AG08396 (cell line): ENCODE measurements at regions not wholly inside any gene's neighbourhood (a gene's known extent, or its start where the extent isn't known, plus 50 kb on each side); places are given as distances from the start of the nearest gene placed in this dataset.
A peak's percentile ranks its signal among the peaks of the same experiment; 100 is the strongest.

Source experiments
- DNase-seq: peaks from one replicate; pipeline ENCODE4 v3.0.0; 2012; ENCODE audit warnings: low spot score, mixed read lengths

- no peak for DNase-seq
Measured at GRCh38 chr13:31962731-31963370, 68.7 kb upstream of the FRY start.

- no peak for DNase-seq
Measured at GRCh38 chr13:31963631-31964030, 67.9 kb upstream of the FRY start.

- no peak for DNase-seq
Measured at GRCh38 chr13:31964168-31964567, 67.4 kb upstream of the FRY start.

GRCh38 chr13:31965361-31966066 lies 66.1 kb upstream of the FRY start:
- DNase-seq = peak; percentile 25

- DNase-seq = no peak
Measured at GRCh38 chr13:31967155-31967554, 64.4 kb upstream of the FRY start.

GRCh38 chr13:31968473-31968872 lies 63.1 kb upstream of the FRY start:
- DNase-seq = no peak

GRCh38 chr13:31970231-31970930 lies 61.2 kb upstream of the FRY start:
- DNase-seq = peak; percentile 25

- DNase-seq = no peak
Measured at GRCh38 chr13:31972453-31972852, 59.1 kb upstream of the FRY start.

GRCh38 chr13:31978021-31978420 lies 53.6 kb upstream of the FRY start:
- DNase-seq = no peak

- no peak for DNase-seq
Measured at GRCh38 chr13:31980830-31981229, 50.7 kb upstream of the FRY start.
